Erythroblast (primary cell): ENCODE measurements at regions not wholly inside any gene's neighbourhood (a gene's known extent, or its start where the extent isn't known, plus 50 kb on each side); places are given as distances from the start of the nearest gene placed in this dataset.

Source experiments
- GATA1 ChIP-seq: IDR thresholded peaks from 2 replicates; pipeline ENCODE4 v1.6.1; 2011; ENCODE audit warnings: low read depth, mild to moderate bottlenecking, control low read depth, low read length, moderate library complexity
- POLR2A ChIP-seq: IDR thresholded peaks from 2 replicates; pipeline ENCODE4 v1.6.1; 2011; ENCODE audit warnings: mild to moderate bottlenecking, low read length

GRCh38 chr10:84768132-84768531 is 439.7 kb downstream of the CCSER2 start:
- no peak for TF ChIP-seq POLR2A
- TF ChIP-seq GATA1: no peak
